GM21367 (cell line): ENCODE measurements at regions not wholly inside any gene's neighbourhood (a gene's known extent, or its start where the extent isn't known, plus 50 kb on each side); places are given as distances from the start of the nearest gene placed in this dataset.
"Not testable (repeated sequence)": the region's sequence is repeated elsewhere in the genome, so short reads cannot be mapped to it uniquely, and the experiment has no call there.

Experiments
- ATAC-seq: cut with Tn5 transposase; IDR thresholded peaks from one replicate; pipeline ENCODE4 v1.9.1; 2021; ENCODE audit not compliant: unreplicated experiment

- ATAC-seq, result no peak
These were observed 221.5 kb upstream of the TMEM229A start for GRCh38 chr7:124254396-124254795.

- ATAC-seq, result no peak
These were observed 218.8 kb upstream of the TMEM229A start for GRCh38 chr7:124251636-124252035.

DNA sequence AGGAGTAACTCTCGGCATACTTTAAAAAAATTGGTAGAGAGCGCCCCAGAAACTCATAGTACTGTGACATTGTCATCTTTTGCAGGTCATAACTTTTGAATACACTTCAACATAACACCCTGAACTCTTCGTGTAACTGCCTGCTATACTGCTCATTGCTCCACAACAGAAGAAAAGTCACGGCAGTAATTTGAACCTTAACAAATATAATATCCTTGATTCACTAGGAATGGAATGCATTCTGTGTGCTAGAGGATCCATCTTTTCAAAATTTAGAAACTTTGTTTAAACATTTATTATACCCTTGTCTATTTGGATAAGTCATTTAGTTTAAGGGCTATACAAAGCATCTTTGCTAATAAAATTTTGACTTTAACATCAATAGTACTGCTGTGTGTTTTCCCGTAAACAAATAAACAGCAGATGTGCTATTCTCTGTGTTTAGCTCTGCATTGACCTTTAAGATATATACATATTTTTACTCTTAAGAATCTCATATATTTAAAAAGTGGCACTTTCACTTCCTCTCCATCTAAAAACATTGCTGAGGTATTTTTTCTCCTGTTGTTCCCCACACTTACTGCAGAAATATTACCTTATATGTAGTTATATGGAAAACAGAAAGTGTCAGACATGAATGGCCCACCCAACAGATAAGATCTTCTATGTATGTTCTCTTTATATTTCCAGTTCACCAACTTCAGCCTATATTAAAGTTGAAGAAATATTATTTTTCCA is 217.6 kb upstream of the TMEM229A start:
- ATAC-seq, result no peak

GRCh38 chr7:124247691-124248090 is 214.8 kb upstream of the TMEM229A start:
- no peak for ATAC-seq

DNA sequence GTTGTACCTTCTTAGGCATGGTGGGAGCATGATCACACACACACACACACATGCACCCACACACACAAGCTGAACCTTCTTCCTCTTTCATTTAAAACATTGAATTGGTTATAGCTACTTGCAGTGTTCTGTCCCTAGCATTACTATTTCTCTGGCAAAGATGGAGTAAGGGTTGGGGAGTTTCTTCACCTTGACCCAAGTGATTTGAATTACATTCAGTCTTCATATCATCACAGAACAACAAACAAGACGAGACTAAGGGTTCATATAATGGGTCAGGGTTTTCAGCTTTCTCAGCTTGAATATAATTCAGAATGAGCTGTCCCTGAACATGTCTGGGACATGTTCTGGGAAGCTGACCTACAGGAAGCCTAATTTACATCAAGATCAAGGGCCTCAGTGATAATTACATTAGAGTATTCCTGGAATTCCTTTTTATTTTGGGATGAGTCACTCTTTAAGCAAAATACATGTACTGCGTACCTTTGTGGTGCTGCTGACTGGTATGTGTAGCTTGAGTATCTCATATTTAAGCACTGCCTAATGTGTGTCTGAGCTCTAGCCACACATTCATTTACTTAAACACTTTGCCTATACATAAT is 213.5 kb upstream of the TMEM229A start:
- ATAC-seq, result no peak

- not testable (repeated sequence) for ATAC-seq
These were observed 211.6 kb upstream of the TMEM229A start for GRCh38 chr7:124244469-124244868.

- no peak for ATAC-seq
These were observed 186.8 kb upstream of the TMEM229A start for GRCh38 chr7:124219681-124220080.

DNA sequence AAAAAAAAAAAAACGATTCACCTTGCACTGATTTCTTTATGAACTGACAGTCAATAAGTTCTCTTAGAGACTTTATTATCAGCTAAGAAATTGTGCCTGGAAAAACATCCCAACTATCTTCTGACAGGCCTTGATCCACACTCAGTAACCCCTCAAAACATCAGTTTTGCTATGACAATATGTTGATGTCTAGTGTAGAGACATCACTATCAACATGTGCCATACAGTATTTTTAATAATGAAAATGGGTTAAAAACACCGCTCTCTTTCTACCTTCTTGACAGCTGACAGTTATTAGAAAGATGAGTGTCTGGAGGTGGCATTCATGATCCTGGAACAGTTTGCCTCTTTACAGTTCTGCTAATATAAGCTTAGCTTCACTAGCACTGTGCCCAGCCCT is 175.8 kb upstream of the TMEM229A start:
- no peak for ATAC-seq

DNA sequence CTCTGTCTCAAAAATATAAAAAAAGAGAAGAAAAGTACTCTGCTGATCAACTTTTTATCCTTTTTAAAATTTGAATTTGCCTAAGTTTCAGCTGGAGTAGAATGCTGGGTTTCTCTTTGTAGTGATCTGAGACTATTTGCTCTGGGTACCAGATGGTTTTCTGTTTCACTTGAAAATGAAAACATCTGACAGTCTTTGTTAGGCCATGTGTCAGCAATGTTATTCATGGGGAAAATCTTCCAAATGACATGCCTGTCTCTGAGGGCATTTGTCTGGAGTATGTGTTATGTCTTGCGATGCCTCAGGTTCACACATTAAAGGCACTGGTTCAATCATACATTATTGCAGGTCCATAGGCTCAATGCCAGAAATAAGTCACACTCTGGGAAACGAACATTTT is 175.3 kb upstream of the TMEM229A start:
- no peak for ATAC-seq

GRCh38 chr7:124205526-124205925 is 172.7 kb upstream of the TMEM229A start:
- no peak for ATAC-seq

- ATAC-seq, result no peak
These were observed 169.7 kb upstream of the TMEM229A start for GRCh38 chr7:124202546-124202945.

DNA sequence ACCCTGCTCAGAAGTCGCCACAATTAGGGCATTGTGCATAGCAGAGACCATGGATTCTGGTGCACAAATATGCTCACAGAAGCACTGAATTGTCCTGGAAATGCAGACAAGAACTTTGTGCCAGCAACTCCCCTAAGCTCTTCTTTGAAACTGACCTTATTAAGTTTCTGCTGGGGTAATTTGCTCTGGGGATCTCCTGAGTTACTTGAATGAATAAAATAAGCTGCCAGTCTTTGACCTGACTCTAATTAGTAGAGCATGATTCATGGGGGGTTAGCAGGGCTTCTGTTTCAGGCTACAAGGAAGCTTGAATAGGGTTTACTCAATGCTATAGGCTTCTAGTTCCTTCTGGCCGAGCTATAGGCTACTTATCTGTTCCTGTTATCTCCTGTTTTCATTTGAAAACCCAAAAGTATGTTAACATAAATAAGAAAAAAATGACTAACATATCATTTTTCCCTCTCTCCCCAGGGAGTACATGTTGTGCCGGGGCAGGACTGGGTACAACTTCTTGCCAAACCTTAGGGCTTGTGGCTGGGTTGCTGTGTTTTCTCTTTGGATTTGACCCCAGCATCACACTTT is 169.0 kb upstream of the TMEM229A start:
- ATAC-seq, result no peak

DNA sequence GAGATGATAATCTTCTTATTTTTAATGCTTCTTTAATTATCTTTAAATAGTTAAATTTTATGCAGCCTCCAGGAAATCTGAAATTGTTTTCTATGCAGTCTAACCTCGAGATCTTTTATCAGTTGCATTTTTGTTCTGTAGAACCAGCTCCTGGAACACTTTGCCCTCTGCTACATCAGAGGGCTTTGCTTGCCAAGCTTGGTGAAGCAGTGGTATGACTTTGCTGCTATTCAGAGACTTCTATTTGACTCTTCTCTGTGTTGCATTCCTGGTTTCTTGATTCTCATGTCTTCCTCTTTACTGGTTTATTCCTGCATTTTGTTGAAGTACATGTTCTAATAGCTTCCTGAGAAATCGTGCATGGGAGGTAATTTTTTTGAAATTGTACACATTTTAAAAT is 163.7 kb upstream of the TMEM229A start:
- ATAC-seq, result no peak

DNA sequence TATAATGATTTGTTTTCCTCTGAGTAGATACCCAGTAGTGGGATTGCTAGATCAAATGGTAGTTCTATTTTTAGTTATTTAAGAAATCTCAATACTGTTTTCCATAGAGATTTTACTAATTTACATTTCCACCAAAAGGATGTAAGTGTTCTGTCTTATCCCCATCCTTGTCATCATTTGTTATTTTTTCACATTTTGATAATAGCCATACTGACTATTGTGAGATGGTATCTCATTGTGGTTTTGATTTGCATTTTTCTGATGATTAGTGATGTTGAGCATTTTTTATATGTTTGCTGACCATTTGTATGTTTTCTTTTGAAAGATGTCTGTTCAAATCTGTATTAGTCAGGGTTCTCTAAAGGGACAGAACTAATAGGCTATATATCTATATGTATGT is 160.0 kb upstream of the TMEM229A start:
- ATAC-seq, result no peak

GRCh38 chr7:124191713-124192112 is 158.8 kb upstream of the TMEM229A start:
- no peak for ATAC-seq

- no peak for ATAC-seq
These were observed 158.2 kb upstream of the TMEM229A start for GRCh38 chr7:124191030-124191429.

- ATAC-seq, result no peak
These were observed 155.7 kb upstream of the TMEM229A start for GRCh38 chr7:124188576-124188975.

GRCh38 chr7:124187962-124188361 is 155.1 kb upstream of the TMEM229A start:
- no peak for ATAC-seq

DNA sequence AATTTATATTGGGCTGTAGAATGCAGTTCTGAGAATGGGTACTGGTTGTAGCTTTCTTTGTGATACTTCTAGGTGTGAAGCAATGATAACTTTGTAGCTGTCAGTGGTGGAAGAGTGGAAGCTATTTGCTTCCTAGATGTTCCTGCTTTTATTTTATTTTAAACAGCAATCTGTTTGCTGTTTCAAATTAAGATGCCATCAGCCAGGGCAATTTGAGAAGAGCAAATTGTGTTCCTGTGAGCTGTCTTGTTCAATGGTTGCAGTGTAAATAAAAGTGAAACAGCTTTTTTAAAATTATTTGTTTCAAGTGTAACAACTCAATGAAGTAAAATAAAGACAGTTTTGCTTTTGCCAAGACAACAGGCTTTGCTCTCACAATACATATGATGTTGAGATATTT is 150.8 kb upstream of the TMEM229A start:
- no peak for ATAC-seq

- ATAC-seq, result no peak
These were observed 146.8 kb upstream of the TMEM229A start for GRCh38 chr7:124179641-124180040.

GRCh38 chr7:124177891-124178290 is 145.0 kb upstream of the TMEM229A start:
- no peak for ATAC-seq

- not testable (repeated sequence) for ATAC-seq
These were observed 138.9 kb upstream of the TMEM229A start for GRCh38 chr7:124171812-124172211.
